Psoas muscle (tissue), 7 donors: ENCODE measurements at regions not wholly inside any gene's neighbourhood (a gene's known extent, or its start where the extent isn't known, plus 50 kb on each side); places are given as distances from the start of the nearest gene placed in this dataset.

Source experiments
- ATAC-seq, 4 donors: fragments of 200-7000 bp; cut with Tn5 transposase; one replicate each; pipeline ENCODE4 v1.9.1; 2020; ENCODE audit warnings: moderate library complexity in 3 of 4, mild to moderate bottlenecking in 2 of 4
- DNase-seq, 2 donors: peaks; one replicate each; pipeline ENCODE4 v3.0.0-alpha.2; 2020
- H3K27ac ChIP-seq: fragments of 200-600 bp; one replicate; pipeline ENCODE4 v1.8.0; 2022
- H3K27me3 ChIP-seq, 3 donors: fragments of 200-600 bp in 1 of 3; one replicate each; pipeline versions ENCODE4 v1.6.1 to v1.8.0; 2013 to 2022; ENCODE audit warnings: low read length in 2 of 3, mild to moderate bottlenecking in 2 of 3, moderate library complexity in 1 of 3; ENCODE audit not compliant: insufficient read depth in 3 of 3
- H3K36me3 ChIP-seq, 2 donors: fragments of 200-600 bp in 1 of 2; one replicate each; pipeline versions ENCODE4 v1.6.1 to v1.8.0; 2013 to 2022; ENCODE audit warnings: low read depth in 1 of 2, mild to moderate bottlenecking in 1 of 2, moderate library complexity in 1 of 2; ENCODE audit not compliant: insufficient read depth in 1 of 2
- H3K4me1 ChIP-seq: fragments of 200-600 bp; one replicate; pipeline ENCODE4 v1.8.0; 2022
- H3K4me3 ChIP-seq: fragments of 200-600 bp; one replicate; pipeline ENCODE4 v1.8.0; 2022; ENCODE audit warnings: mild to moderate bottlenecking
- H3K9me3 ChIP-seq: fragments of 200-600 bp; one replicate; pipeline ENCODE4 v1.8.0; 2022
- WGBS, 3 donors: extraction: QIAGEN DNeasy Blood & Tissue Kit; methylation state at CpG; one replicate each; pipeline versions ENCODE4 v1.1.6 to v1.1.7; 2013; 5-methylcytosine and 5-hydroxymethylcytosine counted together
- intact Hi-C, 2 donors: fragments of 100-400 bp; cut with DNase I; formaldehyde crosslinking; loops; one replicate each; pipeline versions ENCODE4 v1.11.0 to v1.14.2; 2022
- TF ChIP-seq, protein P1 (sequence below): fragments of 200-600 bp; IDR thresholded peaks from one replicate; pipeline ENCODE4 v1.8.0; 2022; ENCODE audit warnings: antibody characterized with exemption
- donor health status: healthy with polysubstance abuse.
- donor health status: DM: no; HTN: no; CAD: no; lungs with moderate emphysema.
- donor health status: Bipolar disorder and iron deficiency.
- donor health status: healthy.
- donor health status: DM: yes; HTN: yes; CAD: no.
- donor health status: DM: no; HTN: no; CAD: no.
- donor health status: DM: yes; HTN: yes; CAD: no.

DNA sequence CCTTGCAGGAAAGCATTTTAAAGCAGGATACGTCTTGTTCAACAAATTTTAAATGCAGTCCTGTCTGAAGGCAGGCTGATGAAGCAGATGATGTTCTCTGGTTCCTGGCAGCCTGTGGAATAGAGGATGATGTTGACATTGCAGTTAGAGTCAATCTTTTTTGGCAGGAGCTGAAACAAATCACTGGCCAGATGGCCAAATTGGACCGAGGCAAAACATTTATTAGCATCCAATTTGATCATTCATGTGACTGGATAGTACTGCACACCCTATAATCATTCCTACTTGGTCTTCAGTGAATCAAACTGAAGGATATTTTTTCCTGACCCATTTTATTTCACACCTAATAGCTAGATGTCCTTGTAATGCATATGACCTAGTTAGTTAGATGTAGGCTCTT, 172.2 kb upstream of the SLC10A2 start:
- TF ChIP-seq, protein P1, sequence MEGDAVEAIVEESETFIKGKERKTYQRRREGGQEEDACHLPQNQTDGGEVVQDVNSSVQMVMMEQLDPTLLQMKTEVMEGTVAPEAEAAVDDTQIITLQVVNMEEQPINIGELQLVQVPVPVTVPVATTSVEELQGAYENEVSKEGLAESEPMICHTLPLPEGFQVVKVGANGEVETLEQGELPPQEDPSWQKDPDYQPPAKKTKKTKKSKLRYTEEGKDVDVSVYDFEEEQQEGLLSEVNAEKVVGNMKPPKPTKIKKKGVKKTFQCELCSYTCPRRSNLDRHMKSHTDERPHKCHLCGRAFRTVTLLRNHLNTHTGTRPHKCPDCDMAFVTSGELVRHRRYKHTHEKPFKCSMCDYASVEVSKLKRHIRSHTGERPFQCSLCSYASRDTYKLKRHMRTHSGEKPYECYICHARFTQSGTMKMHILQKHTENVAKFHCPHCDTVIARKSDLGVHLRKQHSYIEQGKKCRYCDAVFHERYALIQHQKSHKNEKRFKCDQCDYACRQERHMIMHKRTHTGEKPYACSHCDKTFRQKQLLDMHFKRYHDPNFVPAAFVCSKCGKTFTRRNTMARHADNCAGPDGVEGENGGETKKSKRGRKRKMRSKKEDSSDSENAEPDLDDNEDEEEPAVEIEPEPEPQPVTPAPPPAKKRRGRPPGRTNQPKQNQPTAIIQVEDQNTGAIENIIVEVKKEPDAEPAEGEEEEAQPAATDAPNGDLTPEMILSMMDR: no peak
- no peak overlapping the region for H3K4me3 ChIP-seq
- DNase-seq (no peak), ATAC-seq (no peak)
- no peaks in the 10 kb centered on the region for H3K4me1 ChIP-seq
- H3K27me3 ChIP-seq: no peaks in the 10 kb centered on the region
- no peaks in the 10 kb centered on the region for H3K9me3 ChIP-seq
- H3K27ac ChIP-seq: no peak overlapping the region
- no peaks in the 10 kb centered on the region for H3K36me3 ChIP-seq
- intact Hi-C loops: no loop called here
- WGBS, 3 donors: 29 to 30% (median 30%) methylated on average over 2 of the region's 2 CpGs

DNA sequence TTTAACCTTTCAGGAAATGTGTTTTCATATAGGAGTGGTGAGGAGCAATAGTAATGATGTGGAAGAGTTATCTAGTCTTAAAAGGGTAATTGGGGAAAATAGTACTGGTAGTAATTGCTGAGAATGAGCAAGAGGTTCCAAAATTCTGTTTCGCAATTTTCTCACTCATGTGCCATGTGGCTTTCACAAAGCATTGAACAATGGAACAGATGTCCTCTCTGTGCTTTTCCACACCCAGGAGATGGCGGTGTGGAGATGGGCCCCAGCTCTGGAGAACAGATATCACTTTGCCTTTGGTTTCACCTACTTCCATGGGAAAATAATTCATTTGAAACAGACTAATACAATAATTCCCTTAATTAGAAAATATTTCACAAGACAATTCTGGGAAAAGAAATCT, 170.0 kb upstream of the SLC10A2 start:
- Histone ChIP-seq H3K27me3 (no peaks in the 10 kb centered on the region), H3K36me3 (no peaks in the 10 kb centered on the region), H3K9me3 (no peaks in the 10 kb centered on the region), H3K27ac (no peak overlapping the region), H3K4me1 (no peaks in the 10 kb centered on the region), H3K4me3 (no peak overlapping the region)
- DNase-seq (no peak), ATAC-seq (no peak)
- 75 to 84% (median 77%) methylated on average over 2 of the region's 2 CpGs for WGBS, 3 donors
- TF ChIP-seq, protein P1: no peak
- intact Hi-C loops: no loop called here

DNA sequence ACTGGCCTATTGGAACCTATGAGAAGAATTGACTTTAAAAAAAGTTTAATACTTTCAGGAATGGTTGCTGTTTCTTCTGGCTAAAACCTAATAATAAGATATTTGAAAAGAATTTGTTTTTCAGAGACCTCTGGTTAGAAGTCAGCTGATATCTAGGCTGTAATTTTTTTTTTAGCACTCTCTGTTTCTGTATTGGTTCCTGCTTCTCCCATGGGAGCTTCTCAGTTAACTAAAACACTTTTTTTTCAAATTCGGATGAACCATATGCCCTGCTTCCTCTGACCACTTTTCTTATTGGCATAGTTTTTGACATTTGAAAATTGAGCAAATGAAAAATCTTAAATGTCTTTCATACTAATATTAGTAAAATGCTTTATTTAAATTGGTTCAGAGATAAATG, 163.5 kb upstream of the SLC10A2 start:
- ATAC-seq (no peak), DNase-seq (no peak)
- Histone ChIP-seq H3K27me3 (no peaks in the 10 kb centered on the region), H3K36me3 (no peaks in the 10 kb centered on the region), H3K27ac (no peak overlapping the region), H3K9me3 (no peaks in the 10 kb centered on the region), H3K4me3 (no peak overlapping the region), H3K4me1 (no peaks in the 10 kb centered on the region)
- 55 to 69% (median 67%) methylated on average over 1 of the region's 1 CpG for WGBS, 3 donors
- TF ChIP-seq, protein P1: no peak
- intact Hi-C loops: no loop called here

DNA sequence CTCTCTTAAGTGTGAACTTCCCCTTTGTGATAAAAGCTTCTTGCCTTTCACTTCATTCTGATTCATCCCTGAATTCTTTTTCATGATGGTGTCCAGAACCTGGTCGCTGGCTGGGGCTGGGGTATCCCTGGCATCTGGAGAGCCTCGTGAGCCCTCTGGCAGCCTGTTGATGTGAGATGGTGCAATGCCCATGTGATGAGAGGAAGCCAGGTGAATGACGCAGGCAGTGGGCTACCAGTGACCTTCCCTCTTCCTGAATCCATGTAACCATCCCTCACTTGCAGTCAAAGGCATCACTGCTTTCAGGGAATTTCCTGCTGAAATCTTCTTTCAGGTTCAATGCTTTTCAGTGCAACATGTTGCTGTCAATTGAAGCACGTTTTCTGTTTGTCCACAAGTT, 158.6 kb upstream of the SLC10A2 start:
- TF ChIP-seq, protein P1: no peak
- Histone ChIP-seq H3K9me3 (no peaks in the 10 kb centered on the region), H3K27me3 (no peaks in the 10 kb centered on the region), H3K27ac (no peak overlapping the region), H3K4me3 (no peak overlapping the region), H3K36me3 (no peaks in the 10 kb centered on the region), H3K4me1 (no peaks in the 10 kb centered on the region)
- intact Hi-C loops: no loop called here
- no peak for ATAC-seq
- WGBS, 3 donors: 72 to 77% (median 73%) methylated on average over 4 of the region's 4 CpGs
- no peak for DNase-seq

- WGBS, 3 donors: 75 to 86% (median 80%) methylated on average over 4 of the region's 4 CpGs
- no peaks in the 10 kb centered on the region for H3K4me1 ChIP-seq
- intact Hi-C loops: no loop called here
- DNase-seq (no peak), ATAC-seq (no peak)
- TF ChIP-seq, protein P1: no peak
- H3K36me3 ChIP-seq: no peaks in the 10 kb centered on the region
- no peak overlapping the region for H3K4me3 ChIP-seq
- no peak overlapping the region for H3K27ac ChIP-seq
- no peaks in the 10 kb centered on the region for H3K9me3 ChIP-seq
- no peaks in the 10 kb centered on the region for H3K27me3 ChIP-seq
These were observed 156.5 kb upstream of the SLC10A2 start for GRCh38 chr13:103222683-103223082.
